K562 (cell line): ENCODE measurements at regions not wholly inside any gene's neighbourhood (a gene's known extent, or its start where the extent isn't known, plus 50 kb on each side); places are given as distances from the start of the nearest gene placed in this dataset.

Experiments used
- EP300 ChIP-seq: IDR thresholded peaks from 2 replicates; pipeline ENCODE4 v1.6.1; 2012; ENCODE audit warnings: low read length, improper control_type of control experiment
- PML ChIP-seq: IDR thresholded peaks from 2 replicates; pipeline ENCODE4 v1.6.1; 2012; ENCODE audit warnings: low read length, inconsistent platforms
- SMAD1 ChIP-seq: fragments of 150-350 bp; IDR thresholded peaks from 2 replicates; pipeline ENCODE4 v1.6.1; 2014; ENCODE audit warnings: low read length, low read depth; ENCODE audit not compliant: partially characterized antibody
- SMARCA4 ChIP-seq: fragments of 450-650 bp; IDR thresholded peaks from 2 replicates; pipeline ENCODE4 v1.6.1; 2016
- TAF7 ChIP-seq: fragments of 450-650 bp; IDR thresholded peaks from 2 replicates; pipeline ENCODE4 v1.6.1; 2016; ENCODE audit warnings: missing genetic modification characterization, missing compliant biosample characterization
- TARDBP ChIP-seq: fragments of 450-650 bp; IDR thresholded peaks from 2 replicates; pipeline ENCODE4 v1.6.1; 2016
- TF ChIP-seq, protein P1 (sequence below): fragments of 450-650 bp; IDR thresholded peaks from one replicate; pipeline ENCODE4 v1.6.1; 2018; ENCODE audit warnings: mild to moderate bottlenecking, moderate library complexity; ENCODE audit not compliant: partially characterized antibody
- TF ChIP-seq, protein P2 (sequence below), 2 experiments: fragments of 450-650 bp in 1 of 2; sonication (generic) in 1 of 2; formaldehyde crosslinking in 1 of 2; IDR thresholded peaks in 1 of 2; conservative IDR thresholded peaks in 1 of 2; 2 replicates each; pipeline versions ENCODE4 v1.6.1 to v1.8.1; 2016 to 2023; ENCODE audit warnings: mild to moderate bottlenecking in 2 of 2, moderate library complexity in 2 of 2, inconsistent platforms in 1 of 2, missing genetic modification reagents in 1 of 2
- TF ChIP-seq, protein P3 (sequence below): sonication (generic); formaldehyde crosslinking; IDR thresholded peaks from 2 replicates; pipeline ENCODE4 v1.8.1; 2023; ENCODE audit warnings: mild to moderate bottlenecking, missing genetic modification reagents

DNA sequence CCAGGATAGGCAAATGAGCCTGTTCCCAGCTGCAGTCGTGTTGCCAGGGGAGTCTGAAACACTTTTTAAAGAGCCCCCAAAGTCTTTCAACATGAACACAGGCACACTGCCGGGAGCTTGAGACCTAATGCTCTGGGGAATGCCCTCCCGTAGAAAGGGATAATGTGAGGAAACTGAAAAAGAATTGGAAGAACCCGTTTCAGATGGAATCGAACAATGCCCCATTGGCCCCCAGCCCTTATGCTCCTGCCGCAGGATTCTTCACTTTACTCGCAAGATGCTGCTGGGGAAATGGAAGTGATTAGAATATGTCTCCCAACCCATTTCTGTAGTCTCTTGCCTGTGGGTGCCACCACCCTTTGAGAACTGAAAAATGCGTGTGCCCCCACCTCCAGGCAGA is 136.3 kb upstream of the GATA6 start:
- TF ChIP-seq EP300, result no peak
- TF ChIP-seq SMAD1, result no peak
- TF ChIP-seq TARDBP, result no peak
- TF ChIP-seq PML, result no peak
- TF ChIP-seq, protein P1, sequence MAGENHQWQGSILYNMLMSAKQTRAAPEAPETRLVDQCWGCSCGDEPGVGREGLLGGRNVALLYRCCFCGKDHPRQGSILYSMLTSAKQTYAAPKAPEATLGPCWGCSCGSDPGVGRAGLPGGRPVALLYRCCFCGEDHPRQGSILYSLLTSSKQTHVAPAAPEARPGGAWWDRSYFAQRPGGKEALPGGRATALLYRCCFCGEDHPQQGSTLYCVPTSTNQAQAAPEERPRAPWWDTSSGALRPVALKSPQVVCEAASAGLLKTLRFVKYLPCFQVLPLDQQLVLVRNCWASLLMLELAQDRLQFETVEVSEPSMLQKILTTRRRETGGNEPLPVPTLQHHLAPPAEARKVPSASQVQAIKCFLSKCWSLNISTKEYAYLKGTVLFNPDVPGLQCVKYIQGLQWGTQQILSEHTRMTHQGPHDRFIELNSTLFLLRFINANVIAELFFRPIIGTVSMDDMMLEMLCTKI, result no peak
- no peak for TF ChIP-seq TAF7
- TF ChIP-seq SMARCA4, result no peak
- TF ChIP-seq, protein P2, sequence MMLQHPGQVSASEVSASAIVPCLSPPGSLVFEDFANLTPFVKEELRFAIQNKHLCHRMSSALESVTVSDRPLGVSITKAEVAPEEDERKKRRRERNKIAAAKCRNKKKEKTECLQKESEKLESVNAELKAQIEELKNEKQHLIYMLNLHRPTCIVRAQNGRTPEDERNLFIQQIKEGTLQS (IDR thresholded peaks at IDR 0.05), result no peak
- TF ChIP-seq, protein P2 (CRISPR knock-in tag; conservative IDR thresholded peaks at IDR 0.05), result no peak
- TF ChIP-seq, protein P3, sequence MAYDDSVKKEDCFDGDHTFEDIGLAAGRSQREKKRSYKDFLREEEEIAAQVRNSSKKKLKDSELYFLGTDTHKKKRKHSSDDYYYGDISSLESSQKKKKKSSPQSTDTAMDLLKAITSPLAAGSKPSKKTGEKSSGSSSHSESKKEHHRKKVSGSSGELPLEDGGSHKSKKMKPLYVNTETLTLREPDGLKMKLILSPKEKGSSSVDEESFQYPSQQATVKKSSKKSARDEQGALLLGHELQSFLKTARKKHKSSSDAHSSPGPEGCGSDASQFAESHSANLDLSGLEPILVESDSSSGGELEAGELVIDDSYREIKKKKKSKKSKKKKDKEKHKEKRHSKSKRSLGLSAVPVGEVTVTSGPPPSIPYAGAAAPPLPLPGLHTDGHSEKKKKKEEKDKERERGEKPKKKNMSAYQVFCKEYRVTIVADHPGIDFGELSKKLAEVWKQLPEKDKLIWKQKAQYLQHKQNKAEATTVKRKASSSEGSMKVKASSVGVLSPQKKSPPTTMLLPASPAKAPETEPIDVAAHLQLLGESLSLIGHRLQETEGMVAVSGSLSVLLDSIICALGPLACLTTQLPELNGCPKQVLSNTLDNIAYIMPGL (CRISPR knock-in tag), result no peak
